A673 (cell line): ENCODE measurements at regions not wholly inside any gene's neighbourhood (a gene's known extent, or its start where the extent isn't known, plus 50 kb on each side); places are given as distances from the start of the nearest gene placed in this dataset.

ENCODE experiments used
- BruUV-seq: library from RNA; stranded (reverse); fragments of 400-500 nt; replicated peaks from 2 replicates; lab custom pipeline; 2021; lab: Mats Ljungman, UMichigan
- CTCF ChIA-PET: fragments of 300-600 bp; sonication (Branson Sonifier 250); formaldehyde crosslinking; loops from one replicate; lab custom pipeline; 2022; ENCODE audit warnings: antibody characterized with exemption; lab: Charles Lee
- POLR2A ChIA-PET: fragments of 300-600 bp; sonication (Branson Sonifier 250); formaldehyde crosslinking; loops from one replicate; lab custom pipeline; 2022; ENCODE audit warnings: antibody characterized with exemption; ENCODE audit not compliant: low non-redundant PET; lab: Charles Lee
- DNase-seq: peaks from one replicate; pipeline ENCODE4 v3.0.0-alpha.2; 2015; ENCODE audit warnings: low spot score
- H3K27ac ChIP-seq: fragments of 200-600 bp; sonication (generic); 2 replicates; pipeline ENCODE4 v1.5.1; 2016; ENCODE audit warnings: mixed run types, low read depth, mild to moderate bottlenecking, mixed read lengths, antibody characterized with exemption, low read length; ENCODE audit not compliant: poor library complexity, severe bottlenecking
- H3K27me3 ChIP-seq: fragments of 200-600 bp; sonication (generic); replicated peaks from 2 replicates; pipeline ENCODE4 v1.6.1; 2017; ENCODE audit warnings: mixed run types, low read depth, mild to moderate bottlenecking, mixed read lengths, antibody characterized with exemption, low read length; ENCODE audit not compliant: insufficient read depth, poor library complexity
- H3K36me3 ChIP-seq: fragments of 200-600 bp; sonication (generic); 2 replicates; pipeline ENCODE4 v1.6.1; 2016; ENCODE audit warnings: mixed run types, mild to moderate bottlenecking, mixed read lengths, antibody characterized with exemption, low read length; ENCODE audit not compliant: insufficient read depth, poor library complexity, severe bottlenecking
- H3K4me1 ChIP-seq: fragments of 200-600 bp; sonication (generic); 2 replicates; pipeline ENCODE4 v1.6.1; 2017; ENCODE audit warnings: mixed run types, mild to moderate bottlenecking, mixed read lengths, antibody characterized with exemption, low read length; ENCODE audit not compliant: insufficient read depth, poor library complexity, severe bottlenecking
- H3K4me3 ChIP-seq: fragments of 200-600 bp; sonication (generic); 2 replicates; pipeline ENCODE4 v1.5.1; 2016; ENCODE audit warnings: low read depth, mixed run types, mild to moderate bottlenecking, mixed read lengths, low read length; ENCODE audit not compliant: poor library complexity, severe bottlenecking
- H3K9me3 ChIP-seq: fragments of 200-600 bp; sonication (generic); 2 replicates; pipeline ENCODE4 v1.6.1; 2016; ENCODE audit warnings: mixed run types, low read depth, mild to moderate bottlenecking, mixed read lengths, antibody characterized with exemption, low read length; ENCODE audit not compliant: poor library complexity, severe bottlenecking
- EZH2 ChIP-seq: fragments of 200-600 bp; sonication (generic); IDR thresholded peaks from 2 replicates; pipeline ENCODE4 v1.6.1; 2017; ENCODE audit warnings: borderline replicate concordance, low read depth, mild to moderate bottlenecking, mixed read lengths, antibody characterized with exemption, low read length; ENCODE audit not compliant: poor library complexity, severe bottlenecking
- intact Hi-C: fragments of 100-400 bp; cut with micrococcal nuclease; formaldehyde crosslinking; loops from one replicate; pipeline ENCODE4 v1.10.0; 2022; ENCODE audit not compliant: unreplicated experiment
- TF ChIP-seq, protein P1 (sequence below): fragments of 300-800, 200-600 bp; sonication (generic); conservative IDR thresholded peaks from 2 replicates; pipeline ENCODE4 v1.5.1; 2017; ENCODE audit warnings: low read depth, mild to moderate bottlenecking, antibody characterized with exemption, low read length, moderate library complexity, mixed read lengths

DNA sequence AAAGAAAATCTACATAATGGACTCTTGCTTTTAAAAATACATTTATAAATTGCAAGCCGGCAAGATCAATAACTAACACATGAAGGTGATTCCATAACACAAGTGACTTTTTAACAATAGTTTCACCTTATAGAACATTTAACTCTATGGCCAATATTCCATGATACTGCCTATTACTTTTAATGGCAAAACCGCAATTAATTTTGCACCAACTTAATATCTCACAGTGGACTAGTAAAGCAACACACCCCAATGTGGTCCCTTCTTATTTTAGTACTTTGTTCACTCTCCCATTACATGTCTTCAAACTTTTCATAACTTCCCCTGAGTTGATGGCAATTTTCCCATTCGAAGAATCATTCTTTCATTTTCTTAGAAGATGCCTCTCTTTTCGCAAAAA is 351.6 kb upstream of the F9 start:
- Histone ChIP-seq H3K4me1 (no peaks in the 10 kb centered on the region), H3K4me3 (no peak overlapping the region), H3K36me3 (no peaks in the 10 kb centered on the region), H3K27ac (no peak overlapping the region), H3K27me3 (no peaks in the 10 kb centered on the region), H3K9me3 (no peaks in the 10 kb centered on the region)
- ChIA-PET CTCF (no interaction called here), POLR2A (no interaction called here)
- no peak for TF ChIP-seq EZH2
- TF ChIP-seq, protein P1, sequence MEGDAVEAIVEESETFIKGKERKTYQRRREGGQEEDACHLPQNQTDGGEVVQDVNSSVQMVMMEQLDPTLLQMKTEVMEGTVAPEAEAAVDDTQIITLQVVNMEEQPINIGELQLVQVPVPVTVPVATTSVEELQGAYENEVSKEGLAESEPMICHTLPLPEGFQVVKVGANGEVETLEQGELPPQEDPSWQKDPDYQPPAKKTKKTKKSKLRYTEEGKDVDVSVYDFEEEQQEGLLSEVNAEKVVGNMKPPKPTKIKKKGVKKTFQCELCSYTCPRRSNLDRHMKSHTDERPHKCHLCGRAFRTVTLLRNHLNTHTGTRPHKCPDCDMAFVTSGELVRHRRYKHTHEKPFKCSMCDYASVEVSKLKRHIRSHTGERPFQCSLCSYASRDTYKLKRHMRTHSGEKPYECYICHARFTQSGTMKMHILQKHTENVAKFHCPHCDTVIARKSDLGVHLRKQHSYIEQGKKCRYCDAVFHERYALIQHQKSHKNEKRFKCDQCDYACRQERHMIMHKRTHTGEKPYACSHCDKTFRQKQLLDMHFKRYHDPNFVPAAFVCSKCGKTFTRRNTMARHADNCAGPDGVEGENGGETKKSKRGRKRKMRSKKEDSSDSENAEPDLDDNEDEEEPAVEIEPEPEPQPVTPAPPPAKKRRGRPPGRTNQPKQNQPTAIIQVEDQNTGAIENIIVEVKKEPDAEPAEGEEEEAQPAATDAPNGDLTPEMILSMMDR = no peak
- BruUV-seq = no TSS peak
- intact Hi-C loops = no loop called here
- no peak for DNase-seq

DNA sequence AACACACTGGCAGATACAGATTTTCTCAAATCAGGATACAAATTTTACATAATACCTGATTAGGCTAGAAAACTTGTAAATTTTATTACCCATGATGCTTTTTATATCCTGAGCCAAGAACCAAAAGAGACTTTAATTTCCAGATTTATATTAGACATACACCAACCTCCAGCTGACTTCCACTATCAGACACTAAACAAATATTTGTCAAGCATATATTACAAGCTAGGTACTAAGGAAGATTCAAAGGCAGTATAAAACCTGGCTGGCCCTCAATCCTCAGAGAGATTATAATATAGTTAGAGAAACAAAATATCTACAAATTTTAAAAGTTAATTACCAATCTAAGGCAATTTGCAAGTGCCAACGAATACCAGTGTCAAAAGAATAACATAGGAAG is 357.8 kb upstream of the F9 start:
- Histone ChIP-seq H3K4me1 (no peaks in the 10 kb centered on the region), H3K27me3 (no peaks in the 10 kb centered on the region), H3K27ac (no peak overlapping the region), H3K9me3 (no peaks in the 10 kb centered on the region), H3K4me3 (no peak overlapping the region), H3K36me3 (no peaks in the 10 kb centered on the region)
- TF ChIP-seq, protein P1 = no peak
- TF ChIP-seq EZH2 = no peak
- DNase-seq = no peak
- intact Hi-C loops = no loop called here
- ChIA-PET CTCF (no interaction called here), POLR2A (interaction anchor here (0.7 kb wide), 1 partner anchor 315 kb away, joined by 3 read pairs; no protein-coding TSS in a partner anchor)
- BruUV-seq = no TSS peak

DNA sequence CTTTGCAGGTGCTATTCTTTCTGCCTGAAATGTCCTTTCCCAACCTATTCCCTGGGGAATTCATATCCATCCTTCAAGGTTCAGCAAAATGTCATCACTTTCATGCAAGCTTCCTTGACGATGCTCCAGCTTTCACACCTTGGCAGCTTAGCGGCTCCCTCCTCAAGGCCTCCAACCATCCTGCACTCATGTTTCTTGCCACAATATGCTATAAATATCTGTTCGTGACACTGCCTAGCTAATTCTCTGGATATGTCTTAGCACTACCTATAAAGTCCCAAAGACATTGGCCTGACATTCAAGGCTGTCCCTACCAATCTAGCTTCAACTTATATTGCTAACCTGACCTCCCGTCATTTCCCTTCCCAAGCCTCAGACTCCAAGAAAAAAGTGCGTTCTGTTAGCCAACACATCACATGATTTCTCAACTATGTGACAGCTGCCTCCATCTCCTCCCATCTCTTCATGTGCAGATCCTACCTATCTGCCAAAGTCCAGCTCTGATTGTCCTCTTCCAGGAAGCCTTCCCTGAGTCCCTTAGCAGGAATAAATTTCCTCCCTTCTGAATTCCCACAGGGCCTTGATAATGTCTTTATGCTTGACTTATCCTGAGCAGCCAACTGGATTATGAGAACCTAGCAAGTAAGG is 359.9 kb upstream of the F9 start:
- CTCF ChIA-PET = no interaction called here
- intact Hi-C loops = no loop called here
- no peaks in the 10 kb centered on the region for H3K27me3 ChIP-seq
- no peak for DNase-seq
- no peak overlapping the region for H3K4me3 ChIP-seq
- POLR2A ChIA-PET = interaction anchor here (0.6 kb wide), 1 partner anchor 399 kb away, joined by 3 read pairs; no protein-coding TSS in a partner anchor
- no peak for TF ChIP-seq EZH2
- TF ChIP-seq, protein P1 = no peak
- no TSS peak for BruUV-seq
- no peaks in the 10 kb centered on the region for H3K9me3 ChIP-seq
- no peaks in the 10 kb centered on the region for H3K4me1 ChIP-seq
- H3K27ac ChIP-seq = no peak overlapping the region
- no peaks in the 10 kb centered on the region for H3K36me3 ChIP-seq
